ENCODE measurements at regions not wholly inside any gene's neighbourhood (a gene's known extent, or its start where the extent isn't known, plus 50 kb on each side); places are given as distances from the start of the nearest gene placed in this dataset.

DNA sequence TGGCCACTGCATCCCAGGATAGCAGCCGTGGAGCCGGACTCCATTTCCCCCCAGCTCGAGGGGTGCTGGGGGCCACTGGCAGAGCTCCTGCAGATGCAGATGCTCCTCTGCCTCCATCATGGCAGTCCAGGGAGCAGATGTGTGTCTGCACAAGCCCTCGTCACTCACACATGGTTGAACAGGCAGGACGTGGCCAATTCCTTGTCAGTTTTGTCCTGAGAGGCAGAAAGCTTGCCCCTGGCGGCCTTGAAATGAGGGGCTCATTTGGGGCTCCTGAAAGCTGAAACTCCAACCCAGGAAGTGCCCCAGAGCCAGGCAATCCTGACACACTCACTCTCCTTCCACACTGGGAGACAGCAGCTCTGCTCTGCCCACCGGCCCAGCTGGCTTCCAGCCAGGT lies 100.9 kb upstream of the C14orf180 start:
- TF ChIP-seq, protein P1, sequence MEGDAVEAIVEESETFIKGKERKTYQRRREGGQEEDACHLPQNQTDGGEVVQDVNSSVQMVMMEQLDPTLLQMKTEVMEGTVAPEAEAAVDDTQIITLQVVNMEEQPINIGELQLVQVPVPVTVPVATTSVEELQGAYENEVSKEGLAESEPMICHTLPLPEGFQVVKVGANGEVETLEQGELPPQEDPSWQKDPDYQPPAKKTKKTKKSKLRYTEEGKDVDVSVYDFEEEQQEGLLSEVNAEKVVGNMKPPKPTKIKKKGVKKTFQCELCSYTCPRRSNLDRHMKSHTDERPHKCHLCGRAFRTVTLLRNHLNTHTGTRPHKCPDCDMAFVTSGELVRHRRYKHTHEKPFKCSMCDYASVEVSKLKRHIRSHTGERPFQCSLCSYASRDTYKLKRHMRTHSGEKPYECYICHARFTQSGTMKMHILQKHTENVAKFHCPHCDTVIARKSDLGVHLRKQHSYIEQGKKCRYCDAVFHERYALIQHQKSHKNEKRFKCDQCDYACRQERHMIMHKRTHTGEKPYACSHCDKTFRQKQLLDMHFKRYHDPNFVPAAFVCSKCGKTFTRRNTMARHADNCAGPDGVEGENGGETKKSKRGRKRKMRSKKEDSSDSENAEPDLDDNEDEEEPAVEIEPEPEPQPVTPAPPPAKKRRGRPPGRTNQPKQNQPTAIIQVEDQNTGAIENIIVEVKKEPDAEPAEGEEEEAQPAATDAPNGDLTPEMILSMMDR (IDR thresholded peaks at IDR 0.05), result no peak
- TF ChIP-seq POLR2A (IDR thresholded peaks at IDR 0.05), result no peak

Data from adrenal gland (tissue), 5 donors.